ENCODE measurements at regions not wholly inside any gene's neighbourhood (a gene's known extent, or its start where the extent isn't known, plus 50 kb on each side); places are given as distances from the start of the nearest gene placed in this dataset.

- Histone ChIP-seq H3K9ac (no peak overlapping the region), H3F3A (ENCODE audit: low read depth) (peaks cover 12% of the 10 kb centered on the region), H2AFZ (replicated peaks) (no peak overlapping the region), H3K36me3 (no peaks in the 10 kb centered on the region), H3K9me3 (ENCODE audit: low read depth) (no peaks in the 10 kb centered on the region), H3K79me2 (ENCODE audit: low read depth) (no peaks in the 10 kb centered on the region), H3K4me1 (peaks cover 29% of the 10 kb centered on the region), H3K27me3 (no peaks in the 10 kb centered on the region), H4K20me1 (ENCODE audit: low read depth) (no peaks in the 10 kb centered on the region), H3K4me3 (no peak overlapping the region), H3K27ac (no peak overlapping the region), H3K4me2 (peak overlapping the region; percentile 11)
- Mint-ChIP-seq H3K36me3 (no peaks in the 10 kb centered on the region), H3K27ac (peak overlapping the region; percentile 59), H3K9me3 (peaks cover 5% of the 10 kb centered on the region), H3K4me3 (no peak overlapping the region), H3K27me3 (ENCODE audit: insufficient read depth, low read depth) (peaks cover 6% of the 10 kb centered on the region), H3K4me1 (peaks cover 36% of the 10 kb centered on the region)
- no peak for DNase-seq (ENCODE audit: low spot score)
- TF ChIP-seq EZH2 (IDR thresholded peaks at IDR 0.05) (no peak), CTCF (IDR thresholded peaks at IDR 0.05) (no peak), EZH2phosphoT487 (IDR thresholded peaks at IDR 0.05) (no peak)
Measured at GRCh38 chr5:152107220-152107619, 182.6 kb upstream of the GLRA1 start.

GRCh38 chr5:152106571-152106970 lies 181.9 kb upstream of the GLRA1 start:
- TF ChIP-seq EZH2phosphoT487 (IDR thresholded peaks at IDR 0.05) (no peak), CTCF (IDR thresholded peaks at IDR 0.05) (no peak), EZH2 (IDR thresholded peaks at IDR 0.05) (no peak)
- Histone ChIP-seq H4K20me1 (ENCODE audit: low read depth) (no peaks in the 10 kb centered on the region), H3F3A (ENCODE audit: low read depth) (peaks cover 12% of the 10 kb centered on the region), H3K9ac (no peak overlapping the region), H3K27ac (no peak overlapping the region), H3K4me2 (no peak overlapping the region), H3K79me2 (ENCODE audit: low read depth) (no peaks in the 10 kb centered on the region), H3K9me3 (ENCODE audit: low read depth) (no peaks in the 10 kb centered on the region), H3K4me1 (peaks cover 29% of the 10 kb centered on the region), H3K36me3 (no peaks in the 10 kb centered on the region), H3K27me3 (no peaks in the 10 kb centered on the region), H3K4me3 (no peak overlapping the region), H2AFZ (replicated peaks) (no peak overlapping the region)
- Mint-ChIP-seq H3K4me3 (no peak overlapping the region), H3K27ac (no peak overlapping the region), H3K9me3 (peaks cover 5% of the 10 kb centered on the region), H3K27me3 (ENCODE audit: insufficient read depth, low read depth) (peaks cover 6% of the 10 kb centered on the region), H3K36me3 (no peaks in the 10 kb centered on the region), H3K4me1 (peaks cover 36% of the 10 kb centered on the region)
- no peak for DNase-seq (ENCODE audit: low spot score)

GRCh38 chr5:152105085-152105484 lies 180.4 kb upstream of the GLRA1 start:
- no peak for DNase-seq (ENCODE audit: low spot score)
- no peaks in the 10 kb centered on the region for H3K36me3 ChIP-seq
- no peak overlapping the region for H3K4me3 ChIP-seq
- Mint-ChIP-seq H3K9me3 (peaks cover 5% of the 10 kb centered on the region), H3K36me3 (no peaks in the 10 kb centered on the region), H3K4me3 (no peak overlapping the region), H3K27ac (no peak overlapping the region), H3K27me3 (ENCODE audit: insufficient read depth, low read depth) (peaks cover 6% of the 10 kb centered on the region), H3K4me1 (peaks cover 36% of the 10 kb centered on the region)
- no peaks in the 10 kb centered on the region for H4K20me1 ChIP-seq (ENCODE audit: low read depth)
- H3K9ac ChIP-seq, result no peak overlapping the region
- TF ChIP-seq CTCF (IDR thresholded peaks at IDR 0.05) (no peak), EZH2 (IDR thresholded peaks at IDR 0.05) (no peak), EZH2phosphoT487 (IDR thresholded peaks at IDR 0.05) (no peak)
- no peak overlapping the region for H3K4me2 ChIP-seq
- H3F3A ChIP-seq (ENCODE audit: low read depth), result peaks cover 12% of the 10 kb centered on the region
- no peaks in the 10 kb centered on the region for H3K79me2 ChIP-seq (ENCODE audit: low read depth)
- H3K4me1 ChIP-seq, result peaks cover 29% of the 10 kb centered on the region
- H3K27me3 ChIP-seq, result no peaks in the 10 kb centered on the region
- no peaks in the 10 kb centered on the region for H3K9me3 ChIP-seq (ENCODE audit: low read depth)
- no peak overlapping the region for H2AFZ ChIP-seq (replicated peaks)
- H3K27ac ChIP-seq, result no peak overlapping the region
